Fibroblast of lung (primary cell): ENCODE measurements at regions not wholly inside any gene's neighbourhood (a gene's known extent, or its start where the extent isn't known, plus 50 kb on each side); places are given as distances from the start of the nearest gene placed in this dataset.

Experiments
- DNase-seq, 2 donors: peaks; one replicate each; pipeline versions ENCODE4 v3.0.0 to v3.0.0-alpha.2; 2010; ENCODE audit warnings: low read depth in 2 of 2
- H2AFZ ChIP-seq: 2 replicates; pipeline ENCODE4 v1.5.1; 2012; ENCODE audit warnings: low read length, control low read depth, inconsistent platforms
- H3K27ac ChIP-seq: 2 replicates; pipeline ENCODE4 v1.5.1; 2011; ENCODE audit warnings: low read length, control low read depth; ENCODE audit not compliant: insufficient read depth
- H3K27me3 ChIP-seq: 2 replicates; pipeline ENCODE4 v1.5.1; 2011; ENCODE audit warnings: mild to moderate bottlenecking, low read length; ENCODE audit not compliant: control insufficient read depth, insufficient read depth
- H3K36me3 ChIP-seq: 2 replicates; pipeline ENCODE4 v1.5.1; 2011; ENCODE audit warnings: low read length; ENCODE audit not compliant: control insufficient read depth, insufficient read depth
- H3K4me1 ChIP-seq: 2 replicates; pipeline ENCODE4 v1.5.1; 2011; ENCODE audit warnings: low read length; ENCODE audit not compliant: control insufficient read depth, insufficient read depth; ENCODE audit errors: extremely low read depth
- H3K4me2 ChIP-seq: 2 replicates; pipeline ENCODE4 v1.5.1; 2011; ENCODE audit warnings: low read length, control low read depth; ENCODE audit not compliant: insufficient read depth; ENCODE audit errors: extremely low read depth
- H3K4me3 ChIP-seq, 4 experiments: fragments of 200-600 bp in 1 of 4; sonication (generic) in 1 of 4; replicated peaks in 1 of 4; 2 replicates each; pipeline ENCODE4 v1.5.1; 2011 to 2016; ENCODE audit warnings: low read length in 4 of 4, low read depth in 3 of 4, mild to moderate bottlenecking in 3 of 4, control low read depth in 2 of 4, inconsistent platforms in 1 of 4, mixed read lengths in 1 of 4; ENCODE audit not compliant: insufficient read depth in 1 of 4; ENCODE audit errors: control extremely low read depth in 1 of 4
- H3K79me2 ChIP-seq: 2 replicates; pipeline ENCODE4 v1.5.1; 2012; ENCODE audit warnings: mild to moderate bottlenecking, low read length, inconsistent platforms; ENCODE audit not compliant: control insufficient read depth, insufficient read depth
- H3K9ac ChIP-seq: 2 replicates; pipeline ENCODE4 v1.5.1; 2011; ENCODE audit warnings: mild to moderate bottlenecking, low read length, control low read depth; ENCODE audit not compliant: insufficient read depth
- H3K9me3 ChIP-seq: 2 replicates; pipeline ENCODE4 v1.5.1; 2012; ENCODE audit warnings: low read depth, low read length; ENCODE audit not compliant: control insufficient read depth, insufficient read depth
- H4K20me1 ChIP-seq: 2 replicates; pipeline ENCODE4 v1.5.1; 2011; ENCODE audit warnings: low read length; ENCODE audit not compliant: control insufficient read depth, insufficient read depth; ENCODE audit errors: extremely low read depth
- CTCF ChIP-seq, 2 donors: IDR thresholded peaks in 1 of 2; conservative IDR thresholded peaks in 1 of 2; 1 replicate in 1 of 2; 2 replicates in 1 of 2; pipeline ENCODE4 v1.5.1; 2011 to 2012; ENCODE audit warnings: low read length in 2 of 2, control low read depth in 1 of 2, inconsistent platforms in 1 of 2, low read depth in 1 of 2, mild to moderate bottlenecking in 1 of 2
- EZH2 ChIP-seq: IDR thresholded peaks from 2 replicates; pipeline ENCODE4 v1.5.1; 2012; ENCODE audit warnings: low read length, control low read depth, mild to moderate bottlenecking; ENCODE audit errors: missing control alignments

DNA sequence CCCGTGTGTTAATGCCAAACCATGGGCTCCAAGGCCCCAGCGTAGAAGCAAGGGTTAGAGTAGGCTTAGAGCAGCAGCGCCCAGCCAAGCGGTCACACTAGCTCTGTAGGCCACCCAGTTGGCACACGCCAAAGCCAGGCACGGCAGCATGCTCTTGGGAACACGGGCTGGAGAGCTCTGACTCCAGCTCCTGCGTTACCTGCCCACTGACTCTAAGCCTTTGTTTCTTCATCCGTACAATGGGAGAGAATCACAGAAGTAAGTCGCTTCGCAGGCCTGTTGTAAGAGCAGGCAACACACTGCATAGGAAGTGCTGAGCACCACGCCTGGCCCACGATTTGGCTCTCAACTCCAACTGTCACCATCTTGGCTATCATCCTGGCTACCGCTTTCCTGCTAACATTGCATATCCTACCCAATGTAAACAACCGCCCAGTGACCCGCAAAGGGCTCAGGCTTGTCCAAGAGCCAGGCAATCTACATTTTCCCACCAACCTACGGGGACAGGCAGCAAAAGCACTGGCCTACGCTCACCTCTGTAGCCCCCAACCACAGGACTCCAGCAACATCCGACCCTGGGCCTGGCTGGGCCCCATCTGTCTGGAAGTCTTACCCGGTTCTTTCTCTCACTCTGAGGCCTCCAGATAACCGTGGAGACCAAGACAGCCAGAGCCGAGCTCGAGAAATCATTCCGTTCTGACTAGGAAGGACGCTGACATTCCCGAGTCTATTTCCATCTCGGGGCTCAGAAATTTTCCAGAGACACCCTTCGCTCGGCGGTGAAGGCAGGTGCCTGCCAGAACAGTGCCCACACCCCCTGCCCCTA lies 91.5 kb upstream of the ZNF507 start:
- H3K4me2 ChIP-seq: no peak overlapping the region
- no peak for DNase-seq
- H3K9ac ChIP-seq: no peak overlapping the region
- H3K27me3 ChIP-seq: no peaks in the 10 kb centered on the region
- no peak overlapping the region for H2AFZ ChIP-seq
- H3K9me3 ChIP-seq: no peaks in the 10 kb centered on the region
- H3K27ac ChIP-seq: no peak overlapping the region
- H3K79me2 ChIP-seq: no peaks in the 10 kb centered on the region
- TF ChIP-seq EZH2 (no peak), CTCF (conservative IDR thresholded peaks at IDR 0.05 in 1 of 2, IDR thresholded peaks at IDR 0.05 in 1 of 2; ENCODE audit: low read depth in 1 of 2, low read length in 2 of 2) (no peak)
- no peaks in the 10 kb centered on the region for H3K36me3 ChIP-seq
- no peak overlapping the region for H3K4me3 ChIP-seq
- no peaks in the 10 kb centered on the region for H3K4me1 ChIP-seq
- no peaks in the 10 kb centered on the region for H4K20me1 ChIP-seq

GRCh38 chr19:32254509-32254890 lies 90.9 kb upstream of the ZNF507 start:
- Histone ChIP-seq H3K79me2 (no peaks in the 10 kb centered on the region), H3K9ac (no peak overlapping the region), H3K27ac (no peak overlapping the region), H3K9me3 (no peaks in the 10 kb centered on the region), H3K4me1 (no peaks in the 10 kb centered on the region), H3K4me2 (no peak overlapping the region), H4K20me1 (no peaks in the 10 kb centered on the region), H3K4me3 (no peak overlapping the region), H3K27me3 (no peaks in the 10 kb centered on the region), H3K36me3 (no peaks in the 10 kb centered on the region), H2AFZ (no peak overlapping the region)
- DNase-seq: no peak
- no peak for TF ChIP-seq EZH2
- no peak for TF ChIP-seq CTCF (conservative IDR thresholded peaks at IDR 0.05 in 1 of 2, IDR thresholded peaks at IDR 0.05 in 1 of 2; ENCODE audit: low read depth in 1 of 2, low read length in 2 of 2)

DNA sequence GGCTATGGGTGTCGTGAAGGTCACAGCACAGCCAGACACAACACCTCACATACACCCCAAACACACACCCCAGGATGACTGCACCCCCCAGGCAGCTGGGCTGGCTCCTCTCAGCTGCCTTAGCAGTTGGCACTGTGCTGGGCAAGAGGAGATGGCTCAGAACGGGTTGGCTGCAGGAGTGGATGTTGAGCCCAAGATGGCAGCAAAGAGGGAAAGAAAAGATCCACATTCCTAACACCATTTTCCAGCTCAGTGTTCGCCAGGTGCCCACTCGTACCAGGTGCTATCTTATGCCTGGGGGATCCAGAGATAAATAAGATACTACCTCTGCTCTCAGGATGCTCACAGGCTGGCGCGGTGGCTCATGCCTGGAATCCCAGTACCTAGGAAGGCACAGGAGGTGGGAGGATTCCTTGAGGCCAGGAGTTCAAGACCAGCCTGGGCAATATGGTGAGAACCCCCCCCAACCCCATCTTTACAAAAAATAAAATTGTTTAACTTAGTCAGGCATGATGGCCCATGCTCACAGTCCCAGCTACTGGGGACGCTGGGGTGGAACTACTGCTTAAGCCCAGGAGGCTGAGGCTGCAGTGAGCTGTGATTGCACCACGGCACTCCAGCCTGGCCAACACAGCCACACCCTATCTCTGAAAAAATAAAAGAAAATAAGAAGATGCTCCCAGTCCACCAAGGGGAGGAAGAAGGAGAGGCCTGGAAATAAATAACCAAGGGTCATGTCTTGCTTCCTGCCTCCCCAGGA lies 89.7 kb upstream of the ZNF507 start:
- H3K4me2 ChIP-seq: no peak overlapping the region
- H3K27ac ChIP-seq: no peak overlapping the region
- H2AFZ ChIP-seq: no peak overlapping the region
- H3K9ac ChIP-seq: no peak overlapping the region
- TF ChIP-seq EZH2: no peak
- TF ChIP-seq CTCF (conservative IDR thresholded peaks at IDR 0.05 in 1 of 2, IDR thresholded peaks at IDR 0.05 in 1 of 2; ENCODE audit: low read depth in 1 of 2, low read length in 2 of 2): no peak
- no peaks in the 10 kb centered on the region for H3K4me1 ChIP-seq
- H3K27me3 ChIP-seq: no peaks in the 10 kb centered on the region
- no peaks in the 10 kb centered on the region for H3K36me3 ChIP-seq
- DNase-seq: no peak
- no peaks in the 10 kb centered on the region for H3K9me3 ChIP-seq
- H4K20me1 ChIP-seq: no peaks in the 10 kb centered on the region
- no peaks in the 10 kb centered on the region for H3K79me2 ChIP-seq
- no peak overlapping the region for H3K4me3 ChIP-seq
